Large intestine (tissue), 3 donors: ENCODE measurements at regions not wholly inside any gene's neighbourhood (a gene's known extent, or its start where the extent isn't known, plus 50 kb on each side); places are given as distances from the start of the nearest gene placed in this dataset.
"Not testable (repeated sequence)": the region's sequence is repeated elsewhere in the genome, so short reads cannot be mapped to it uniquely, and the experiment has no call there.

Source experiments
- DNase-seq, 2 donors: peaks; one replicate each; pipeline versions ENCODE4 v3.0.0 to v3.0.0-alpha.2; 2013
- H3K27ac ChIP-seq: one replicate; pipeline ENCODE4 v1.5.1; 2013; ENCODE audit warnings: low read length
- H3K27me3 ChIP-seq: 2 replicates; pipeline ENCODE4 v1.6.1; 2013; ENCODE audit warnings: low read length; ENCODE audit not compliant: control insufficient read depth, insufficient read depth
- H3K36me3 ChIP-seq: 2 replicates; pipeline ENCODE4 v1.6.1; 2013; ENCODE audit warnings: low read length; ENCODE audit not compliant: control insufficient read depth, insufficient read depth
- H3K4me1 ChIP-seq: one replicate; pipeline ENCODE4 v1.6.1; 2013; ENCODE audit warnings: low read length; ENCODE audit not compliant: control insufficient read depth, insufficient read depth
- H3K4me3 ChIP-seq: one replicate; pipeline ENCODE4 v1.5.1; 2013; ENCODE audit warnings: low read length
- H3K9me3 ChIP-seq: one replicate; pipeline ENCODE4 v1.6.1; 2013; ENCODE audit warnings: mild to moderate bottlenecking, low read depth, low read length, moderate library complexity; ENCODE audit not compliant: control insufficient read depth
- WGBS: methylation state at CpG from one replicate; pipeline ENCODE4 v1.1.5; 2013; ENCODE audit warnings: low lambda C conversion rate; ENCODE audit not compliant: insufficient coverage; 5-methylcytosine and 5-hydroxymethylcytosine counted together

DNA sequence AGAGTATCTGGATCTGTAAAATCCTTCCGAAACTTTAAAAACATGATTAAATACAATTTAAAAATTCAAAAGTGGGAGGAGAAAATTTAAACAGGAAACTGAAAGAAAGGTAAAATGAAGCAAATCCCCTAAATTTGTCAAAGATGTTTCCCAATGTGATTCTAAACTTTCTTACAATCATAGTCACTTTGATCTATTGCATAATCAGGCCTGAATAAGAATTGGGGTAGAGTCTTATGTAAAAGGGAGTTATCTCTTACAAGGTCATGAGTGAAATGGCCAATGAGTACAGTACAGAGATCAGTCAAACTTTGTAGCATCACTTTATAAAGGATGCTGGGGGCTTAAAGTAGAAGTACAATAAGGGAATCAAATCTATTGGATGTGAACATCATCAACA is 1657.7 kb upstream of the CELF4 start:
- WGBS: no CpG with 5 or more reads among the region's 1 CpG
- H3K4me1 ChIP-seq: no peaks in the 10 kb centered on the region
- H3K9me3 ChIP-seq: no peaks in the 10 kb centered on the region
- no peak overlapping the region for H3K4me3 ChIP-seq
- DNase-seq: no peak
- H3K36me3 ChIP-seq: no peaks in the 10 kb centered on the region
- no peaks in the 10 kb centered on the region for H3K27me3 ChIP-seq
- H3K27ac ChIP-seq: no peak overlapping the region

- WGBS: no CpG with 5 or more reads among the region's 2 CpGs
- Histone ChIP-seq H3K9me3 (peaks cover 2% of the 10 kb centered on the region), H3K27me3 (no peaks in the 10 kb centered on the region), H3K27ac (no peak overlapping the region), H3K36me3 (no peaks in the 10 kb centered on the region), H3K4me3 (no peak overlapping the region), H3K4me1 (no peaks in the 10 kb centered on the region)
- no peak for DNase-seq
These were observed 1650.3 kb upstream of the CELF4 start for GRCh38 chr18:39215920-39216319.

DNA sequence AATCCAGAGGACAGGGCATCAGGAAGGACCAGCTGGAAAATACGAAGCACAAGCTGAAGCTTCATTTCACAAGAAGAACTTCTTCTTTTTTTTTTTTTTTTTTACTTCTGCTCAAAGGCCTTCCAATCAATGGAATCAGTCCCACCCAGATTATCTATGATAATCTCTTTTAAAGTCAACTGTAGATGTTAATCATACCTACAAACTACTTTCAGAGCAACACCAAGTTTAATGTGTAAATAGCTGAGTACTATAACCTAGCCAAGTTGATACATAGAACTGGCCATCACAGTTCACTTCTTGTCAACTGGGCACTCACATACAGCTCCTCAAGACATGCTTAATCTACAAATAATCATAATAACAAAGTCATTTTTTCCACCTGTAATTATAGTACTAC is 1645.9 kb upstream of the CELF4 start:
- no peak overlapping the region for H3K27ac ChIP-seq
- H3K4me1 ChIP-seq: no peaks in the 10 kb centered on the region
- no peak for DNase-seq
- no peaks in the 10 kb centered on the region for H3K27me3 ChIP-seq
- WGBS: no CpG with 5 or more reads among the region's 1 CpG
- H3K9me3 ChIP-seq: peaks cover 2% of the 10 kb centered on the region
- no peaks in the 10 kb centered on the region for H3K36me3 ChIP-seq
- no peak overlapping the region for H3K4me3 ChIP-seq

DNA sequence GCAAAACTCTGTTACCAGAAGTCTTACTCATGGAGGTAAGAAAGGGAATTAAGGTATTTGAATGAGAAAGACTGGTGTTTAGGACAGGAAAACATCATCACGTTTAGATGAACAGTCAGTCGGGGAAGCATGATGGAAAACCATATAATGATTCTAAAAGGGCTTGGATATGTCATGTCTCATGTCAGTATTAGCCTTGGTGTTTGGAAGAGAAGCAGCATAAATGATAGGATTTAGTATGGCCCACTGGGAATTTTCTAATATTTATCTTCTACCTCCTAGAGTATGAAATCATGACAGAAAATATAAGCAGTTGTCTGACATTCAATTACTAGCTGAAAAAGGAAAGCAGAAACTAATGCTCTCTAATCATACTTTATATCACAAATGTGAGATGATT is 1643.6 kb upstream of the CELF4 start:
- Histone ChIP-seq H3K4me3 (no peak overlapping the region), H3K36me3 (no peaks in the 10 kb centered on the region), H3K9me3 (peaks cover 2% of the 10 kb centered on the region), H3K4me1 (no peaks in the 10 kb centered on the region), H3K27me3 (no peaks in the 10 kb centered on the region), H3K27ac (no peak overlapping the region)
- no CpG with 5 or more reads among the region's 2 CpGs for WGBS
- no peak for DNase-seq

DNA sequence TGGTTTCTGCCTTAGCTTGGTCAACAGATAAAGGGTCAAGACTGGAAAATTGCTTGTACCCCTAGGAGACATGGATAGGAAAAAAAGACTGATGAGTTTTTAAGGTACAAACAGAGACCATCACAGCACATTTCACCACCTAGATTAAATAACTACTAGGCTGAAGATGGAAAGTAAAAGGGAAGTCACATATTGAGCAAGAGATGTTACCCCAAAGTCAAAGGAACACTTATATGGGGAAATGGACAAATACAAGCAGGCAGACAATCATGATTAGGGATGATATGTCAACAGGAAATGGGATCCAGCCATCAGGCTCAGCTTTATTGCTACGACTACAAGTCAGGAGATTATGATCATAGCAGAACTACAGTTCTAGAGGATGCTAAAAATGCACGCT is 1643.1 kb upstream of the CELF4 start:
- no peak overlapping the region for H3K4me3 ChIP-seq
- no peaks in the 10 kb centered on the region for H3K27me3 ChIP-seq
- peaks cover 2% of the 10 kb centered on the region for H3K9me3 ChIP-seq
- H3K27ac ChIP-seq: no peak overlapping the region
- no peaks in the 10 kb centered on the region for H3K4me1 ChIP-seq
- no CpG with 5 or more reads among the region's 2 CpGs for WGBS
- DNase-seq: no peak
- H3K36me3 ChIP-seq: no peaks in the 10 kb centered on the region

- no peak for DNase-seq
- H3K4me1 ChIP-seq: no peaks in the 10 kb centered on the region
- no peaks in the 10 kb centered on the region for H3K27me3 ChIP-seq
- H3K4me3 ChIP-seq: no peak overlapping the region
- H3K27ac ChIP-seq: no peak overlapping the region
- WGBS: no CpG with 5 or more reads among the region's 2 CpGs
- H3K36me3 ChIP-seq: no peaks in the 10 kb centered on the region
- peaks cover 2% of the 10 kb centered on the region for H3K9me3 ChIP-seq
These were observed 1642.6 kb upstream of the CELF4 start for GRCh38 chr18:39208190-39208589.

- H3K4me3 ChIP-seq, H3K27ac ChIP-seq, DNase-seq: not testable (repeated sequence)
These were observed 1641.0 kb upstream of the CELF4 start for GRCh38 chr18:39206398-39207103.

GRCh38 chr18:39205565-39206195 is 1640.1 kb upstream of the CELF4 start:
- Histone ChIP-seq H3K27ac (no peak overlapping the region), H3K27me3 (no peaks in the 10 kb centered on the region), H3K4me3 (no peak overlapping the region), H3K9me3 (no peaks in the 10 kb centered on the region), H3K4me1 (no peaks in the 10 kb centered on the region), H3K36me3 (no peaks in the 10 kb centered on the region)
- WGBS: no CpG with 5 or more reads among the region's 6 CpGs
- no peak for DNase-seq

More at GRCh38 chr18:39206398-39207103, 1641.0 kb upstream of the CELF4 start:
- 100% methylated on average over 2 of the region's 4 CpGs for WGBS
- H3K27me3 ChIP-seq, H3K9me3 ChIP-seq, H3K4me1 ChIP-seq, H3K36me3 ChIP-seq: not testable (repeated sequence)

DNA sequence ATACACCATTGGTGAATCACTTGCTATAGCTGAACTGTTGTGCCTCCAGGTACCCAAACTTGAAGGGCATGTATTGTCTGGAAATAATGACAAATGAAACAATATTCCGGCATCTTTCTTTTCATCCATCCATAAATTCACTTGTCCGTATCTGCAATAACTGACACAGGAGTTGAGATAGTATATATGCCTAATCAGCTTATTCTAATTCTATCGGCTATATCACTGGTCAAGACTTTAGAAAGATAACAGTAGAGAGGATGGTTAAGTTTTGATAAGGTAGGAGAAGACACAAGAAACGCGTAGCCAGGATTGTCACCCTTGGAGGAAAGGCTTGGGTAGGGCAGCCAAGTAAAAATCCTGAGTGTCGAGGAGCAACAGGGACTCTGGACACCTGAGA is 1634.6 kb upstream of the CELF4 start:
- no peak overlapping the region for H3K4me3 ChIP-seq
- WGBS: 100% methylated on average over 3 of the region's 6 CpGs
- no peak for DNase-seq

GRCh38 chr18:39199231-39199855 is 1633.7 kb upstream of the CELF4 start:
- H3K36me3 ChIP-seq: no peaks in the 10 kb centered on the region
- H3K4me3 ChIP-seq: no peak overlapping the region
- H3K9me3 ChIP-seq: no peaks in the 10 kb centered on the region
- H3K4me1 ChIP-seq: no peaks in the 10 kb centered on the region
- H3K27ac ChIP-seq: no peak overlapping the region
- H3K27me3 ChIP-seq: no peaks in the 10 kb centered on the region
- DNase-seq: no peak
- WGBS: no CpG with 5 or more reads among the region's 5 CpGs

More for the DNA sequence above, 1634.6 kb upstream of the CELF4 start:
- H3K4me1 ChIP-seq: no peaks in the 10 kb centered on the region
- no peak overlapping the region for H3K27ac ChIP-seq
- no peaks in the 10 kb centered on the region for H3K27me3 ChIP-seq
- no peaks in the 10 kb centered on the region for H3K36me3 ChIP-seq
- H3K9me3 ChIP-seq: no peaks in the 10 kb centered on the region
